Sigmoid colon (tissue), 4 donors: ENCODE measurements at regions not wholly inside any gene's neighbourhood (a gene's known extent, or its start where the extent isn't known, plus 50 kb on each side); places are given as distances from the start of the nearest gene placed in this dataset.

Source experiments
- EP300 ChIP-seq, 4 donors: sonication (generic); formaldehyde crosslinking; IDR thresholded peaks; one replicate each; pipeline ENCODE4 v1.6.1; 2017; ENCODE audit warnings: antibody characterized with exemption in 4 of 4
- POLR2A ChIP-seq, 2 donors: fragments of 450-650 bp; IDR thresholded peaks; one replicate each; pipeline ENCODE4 v1.6.1; 2016; ENCODE audit warnings: antibody characterized with exemption in 2 of 2, mild to moderate bottlenecking in 2 of 2, moderate library complexity in 2 of 2
- POLR2AphosphoS5 ChIP-seq, 4 donors: sonication (generic); formaldehyde crosslinking; IDR thresholded peaks; one replicate each; pipeline ENCODE4 v1.6.1; 2017; ENCODE audit warnings: antibody characterized with exemption in 4 of 4
- TF ChIP-seq, protein P1 (sequence below), 4 experiments: fragments of 450-650 bp in 3 of 4; fragments of 200-600 bp in 1 of 4; IDR thresholded peaks; one replicate each; pipeline ENCODE4 v1.5.1; 2016 to 2019; ENCODE audit warnings: antibody characterized with exemption in 4 of 4, mild to moderate bottlenecking in 3 of 4, moderate library complexity in 2 of 4

DNA sequence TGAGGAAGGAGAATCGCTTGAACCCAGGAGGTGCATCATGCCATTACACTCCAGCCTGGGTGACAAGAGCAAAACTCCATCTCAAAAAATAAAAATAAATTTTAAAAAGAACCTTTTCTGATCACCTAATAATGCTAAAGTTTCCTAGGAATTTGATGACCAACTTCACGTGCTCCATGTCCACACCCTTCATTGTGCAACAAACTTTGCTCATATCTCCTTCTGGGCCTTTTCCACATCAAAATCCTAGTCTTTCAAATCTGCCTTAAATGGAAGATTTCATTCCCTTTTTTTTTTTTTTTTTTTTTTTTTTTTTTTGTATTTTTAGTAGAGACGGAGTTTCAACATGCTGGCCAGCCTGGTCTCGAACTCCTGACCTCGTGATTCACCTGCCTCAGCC is 112.5 kb upstream of the LOC128125822 start:
- TF ChIP-seq, protein P1, sequence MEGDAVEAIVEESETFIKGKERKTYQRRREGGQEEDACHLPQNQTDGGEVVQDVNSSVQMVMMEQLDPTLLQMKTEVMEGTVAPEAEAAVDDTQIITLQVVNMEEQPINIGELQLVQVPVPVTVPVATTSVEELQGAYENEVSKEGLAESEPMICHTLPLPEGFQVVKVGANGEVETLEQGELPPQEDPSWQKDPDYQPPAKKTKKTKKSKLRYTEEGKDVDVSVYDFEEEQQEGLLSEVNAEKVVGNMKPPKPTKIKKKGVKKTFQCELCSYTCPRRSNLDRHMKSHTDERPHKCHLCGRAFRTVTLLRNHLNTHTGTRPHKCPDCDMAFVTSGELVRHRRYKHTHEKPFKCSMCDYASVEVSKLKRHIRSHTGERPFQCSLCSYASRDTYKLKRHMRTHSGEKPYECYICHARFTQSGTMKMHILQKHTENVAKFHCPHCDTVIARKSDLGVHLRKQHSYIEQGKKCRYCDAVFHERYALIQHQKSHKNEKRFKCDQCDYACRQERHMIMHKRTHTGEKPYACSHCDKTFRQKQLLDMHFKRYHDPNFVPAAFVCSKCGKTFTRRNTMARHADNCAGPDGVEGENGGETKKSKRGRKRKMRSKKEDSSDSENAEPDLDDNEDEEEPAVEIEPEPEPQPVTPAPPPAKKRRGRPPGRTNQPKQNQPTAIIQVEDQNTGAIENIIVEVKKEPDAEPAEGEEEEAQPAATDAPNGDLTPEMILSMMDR (IDR thresholded peaks at IDR 0.05), result no peak
- no peak for TF ChIP-seq POLR2A (IDR thresholded peaks at IDR 0.05)
- TF ChIP-seq EP300 (IDR thresholded peaks at IDR 0.05), result no peak
- TF ChIP-seq POLR2AphosphoS5 (IDR thresholded peaks at IDR 0.05), result no peak
